ENCODE measurements at regions not wholly inside any gene's neighbourhood (a gene's known extent, or its start where the extent isn't known, plus 50 kb on each side); places are given as distances from the start of the nearest gene placed in this dataset.

GRCh38 chr10:130913844-130914243 is 397.7 kb downstream of the TCERG1L start:
- POLR2A ChIA-PET, result no interaction called here
- no TSS peak for BruUV-seq (replicated peaks)

GRCh38 chr10:130914367-130914766 is 397.2 kb downstream of the TCERG1L start:
- peaks cover 8% of the 10 kb centered on the region for H3K27me3 ChIP-seq (ENCODE audit: control insufficient read depth, insufficient read depth, low read length)
- 0 out of 2 replicates have a peak, but pooled peaks cover 3% of the 10 kb centered on the region for H3K9me3 ChIP-seq (ENCODE audit: control insufficient read depth, insufficient read depth, low read depth, low read length)
- no TSS peak for BruUV-seq (replicated peaks)
- ATAC-seq, result no peak
- in situ Hi-C loops (cut with HindIII; ENCODE audit: low pct_unique_long_range_greater_than_20kb, low sequenced_read_pairs), result no loop called here
- CTCF ChIA-PET, result no interaction called here
- intact Hi-C loops (cut with micrococcal nuclease; ENCODE audit: unreplicated experiment), result no loop called here
- no peaks in the 10 kb centered on the region for H3K4me1 ChIP-seq (ENCODE audit: control insufficient read depth, insufficient read depth, low read length)
- DNase-seq (ENCODE audit: low read depth, low spot score), result no peak
- POLR2A ChIA-PET, result no interaction called here
- H3K36me3 ChIP-seq (ENCODE audit: control insufficient read depth, insufficient read depth, low read length), result no peaks in the 10 kb centered on the region
- H3K27ac ChIP-seq (ENCODE audit: low read length), result no peak overlapping the region
- no peak overlapping the region for H3K4me3 ChIP-seq (ENCODE audit: low read depth in 2 of 2, low read length in 2 of 2)
- TF ChIP-seq TCF7L2 (IDR thresholded peaks at IDR 0.05; ENCODE audit: low read depth, low read length), result no peak
- no peak for TF ChIP-seq CTCF (IDR thresholded peaks at IDR 0.05)
- TF ChIP-seq POLR2AphosphoS5 (IDR thresholded peaks at IDR 0.05; ENCODE audit: low read depth, low read length), result no peak
- TF ChIP-seq REST (IDR thresholded peaks at IDR 0.05; ENCODE audit: insufficient read depth in 1 of 2, low read depth in 2 of 2, low read length in 1 of 2), result no peak

More at GRCh38 chr10:130913844-130914243, 397.7 kb downstream of the TCERG1L start:
- in situ Hi-C loops (cut with HindIII; ENCODE audit: low pct_unique_long_range_greater_than_20kb, low sequenced_read_pairs), result no loop called here
- ATAC-seq (no peak), DNase-seq (ENCODE audit: low read depth, low spot score) (no peak)
- Histone ChIP-seq H3K4me1 (ENCODE audit: control insufficient read depth, insufficient read depth, low read length) (no peaks in the 10 kb centered on the region), H3K4me3 (ENCODE audit: low read depth in 2 of 2, low read length in 2 of 2) (no peak overlapping the region), H3K27ac (ENCODE audit: low read length) (no peak overlapping the region), H3K27me3 (ENCODE audit: control insufficient read depth, insufficient read depth, low read length) (peaks cover 6% of the 10 kb centered on the region), H3K9me3 (ENCODE audit: control insufficient read depth, insufficient read depth, low read depth, low read length) (0 out of 2 replicates have a peak, but pooled peaks cover 3% of the 10 kb centered on the region), H3K36me3 (ENCODE audit: control insufficient read depth, insufficient read depth, low read length) (no peaks in the 10 kb centered on the region)
- TF ChIP-seq REST (IDR thresholded peaks at IDR 0.05; ENCODE audit: insufficient read depth in 1 of 2, low read depth in 2 of 2, low read length in 1 of 2), result no peak
- TF ChIP-seq CTCF (IDR thresholded peaks at IDR 0.05), result no peak
- no peak for TF ChIP-seq POLR2AphosphoS5 (IDR thresholded peaks at IDR 0.05; ENCODE audit: low read depth, low read length)
- no peak for TF ChIP-seq TCF7L2 (IDR thresholded peaks at IDR 0.05; ENCODE audit: low read depth, low read length)
- TF ChIP-seq SIN3A (IDR thresholded peaks at IDR 0.05; ENCODE audit: borderline replicate concordance, insufficient read depth, low read depth, low read length), result no peak
- intact Hi-C loops (cut with micrococcal nuclease; ENCODE audit: unreplicated experiment), result no loop called here
- CTCF ChIA-PET, result no interaction called here
